GM12864 (cell line): ENCODE measurements at regions not wholly inside any gene's neighbourhood (a gene's known extent, or its start where the extent isn't known, plus 50 kb on each side); places are given as distances from the start of the nearest gene placed in this dataset.

Source experiments
- DNase-seq: peaks from one replicate; pipeline ENCODE4 v3.0.0-alpha.2; 2011; ENCODE audit warnings: low read depth
- H3K4me3 ChIP-seq: 2 replicates; pipeline ENCODE4 v1.5.1; 2011; ENCODE audit warnings: mild to moderate bottlenecking, low read depth, low read length, control low read depth
- CTCF ChIP-seq: IDR thresholded peaks from 2 replicates; pipeline ENCODE4 v1.5.1; 2011; ENCODE audit warnings: low read depth, mild to moderate bottlenecking, moderate library complexity, low read length, control low read depth, inconsistent platforms; ENCODE audit errors: missing control alignments

GRCh38 chr3:66705076-66705475, 204.3 kb upstream of the LRIG1 start:
- TF ChIP-seq CTCF = no peak
- H3K4me3 ChIP-seq = no peak overlapping the region
- no peak for DNase-seq

GRCh38 chr3:66706890-66707289, 206.1 kb upstream of the LRIG1 start:
- no peak for TF ChIP-seq CTCF
- no peak overlapping the region for H3K4me3 ChIP-seq
- DNase-seq = no peak

DNA sequence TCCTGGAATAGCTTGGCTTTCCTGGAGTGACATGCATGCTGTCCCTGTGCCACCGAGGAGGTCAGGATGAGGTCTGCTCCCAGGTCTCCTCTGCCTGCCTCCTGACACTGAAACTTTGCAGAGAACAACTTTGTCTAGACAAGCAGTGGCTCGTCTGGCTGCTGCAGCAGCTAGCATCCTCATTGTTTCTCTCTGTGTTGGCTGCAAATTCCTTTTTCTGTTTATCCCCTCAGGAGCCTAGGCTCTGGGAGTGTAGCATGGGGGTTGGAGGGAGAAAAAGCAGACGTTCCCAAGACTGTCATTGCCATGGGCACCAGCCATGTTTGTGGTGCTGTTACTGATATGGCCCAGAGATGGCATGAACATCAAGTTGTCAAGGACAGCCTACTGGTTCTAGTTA, 208.7 kb upstream of the LRIG1 start:
- TF ChIP-seq CTCF = no peak
- no peak for DNase-seq
- no peak overlapping the region for H3K4me3 ChIP-seq

DNA sequence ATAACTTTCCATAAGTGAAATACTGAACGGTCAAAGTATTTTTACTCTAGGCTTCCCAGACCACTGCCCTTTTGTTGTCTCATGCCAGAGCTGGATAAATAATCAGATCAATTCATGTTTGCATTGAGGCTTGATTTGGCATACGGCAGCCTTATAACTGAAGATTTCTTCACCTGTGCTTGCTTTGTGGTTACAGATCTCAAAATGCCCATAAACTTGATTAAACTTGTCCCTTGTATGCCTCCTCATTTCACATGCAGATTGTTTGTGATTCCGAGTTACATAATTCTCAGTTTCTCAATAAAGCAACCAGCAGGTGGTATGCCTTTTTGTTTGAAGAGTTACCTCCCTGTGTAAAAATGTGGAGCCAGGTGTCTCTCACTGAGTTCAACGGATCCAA, 211.4 kb upstream of the LRIG1 start:
- no peak for TF ChIP-seq CTCF
- DNase-seq = no peak
- no peak overlapping the region for H3K4me3 ChIP-seq

GRCh38 chr3:66713921-66714320, 213.1 kb upstream of the LRIG1 start:
- no peak for DNase-seq
- no peak overlapping the region for H3K4me3 ChIP-seq
- no peak for TF ChIP-seq CTCF

DNA sequence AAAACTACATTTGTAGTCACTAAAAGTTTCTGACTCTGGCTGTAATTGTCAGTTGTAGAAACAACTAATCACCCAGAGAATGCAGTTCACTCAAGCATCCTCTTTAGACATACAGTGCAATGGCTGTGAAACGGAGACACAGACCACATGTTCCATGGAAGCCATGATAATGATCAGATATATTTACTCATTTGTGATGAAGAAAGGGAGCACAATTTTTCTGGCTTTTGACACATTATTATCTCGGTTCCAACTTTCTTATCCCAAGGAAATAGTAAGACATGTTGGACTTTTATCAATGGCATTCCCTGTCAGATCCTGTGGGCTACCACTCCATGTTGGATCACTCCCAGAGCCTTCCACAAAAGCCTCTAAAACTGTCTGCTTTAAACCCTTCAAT, 215.0 kb upstream of the LRIG1 start:
- DNase-seq = no peak
- no peak overlapping the region for H3K4me3 ChIP-seq
- no peak for TF ChIP-seq CTCF

GRCh38 chr3:66717806-66718205, 217.0 kb upstream of the LRIG1 start:
- no peak for DNase-seq
- TF ChIP-seq CTCF = no peak
- H3K4me3 ChIP-seq = no peak overlapping the region
